GM23338 (cell line): ENCODE measurements at regions not wholly inside any gene's neighbourhood (a gene's known extent, or its start where the extent isn't known, plus 50 kb on each side); places are given as distances from the start of the nearest gene placed in this dataset.

Experiments
- ATAC-seq: fragments of 200-7000 bp; cut with Tn5 transposase; 3 replicates; pipeline ENCODE4 v1.9.1; 2020
- DNase-seq: peaks from one replicate; pipeline ENCODE4 v3.0.0-alpha.2; 2015; ENCODE audit warnings: low spot score
- H2AFZ ChIP-seq: fragments of 200-600 bp; sonication (generic); 2 replicates; pipeline ENCODE4 v1.8.0; 2016; ENCODE audit warnings: antibody characterized with exemption, mild to moderate bottlenecking, moderate library complexity
- H3F3A ChIP-seq: fragments of 200-600 bp; sonication (generic); replicated peaks from 2 replicates; pipeline ENCODE4 v1.8.0; 2017; ENCODE audit warnings: antibody characterized with exemption, mixed run types, low read depth
- H3K27ac ChIP-seq: fragments of 200-600 bp; sonication (generic); 2 replicates; pipeline ENCODE4 v1.6.1; 2016; ENCODE audit warnings: low read depth
- H3K27me3 ChIP-seq: fragments of 200-600 bp; sonication (generic); 2 replicates; pipeline ENCODE4 v1.8.0; 2016; ENCODE audit warnings: mild to moderate bottlenecking, mixed run types, moderate library complexity; ENCODE audit not compliant: insufficient read depth
- H3K36me3 ChIP-seq: fragments of 200-600 bp; sonication (generic); 2 replicates; pipeline ENCODE4 v1.8.0; 2016; ENCODE audit warnings: mild to moderate bottlenecking; ENCODE audit not compliant: insufficient read depth
- H3K4me1 ChIP-seq: fragments of 200-600 bp; sonication (generic); 2 replicates; pipeline ENCODE4 v1.8.0; 2016; ENCODE audit warnings: mild to moderate bottlenecking, moderate library complexity; ENCODE audit not compliant: insufficient read depth
- H3K4me2 ChIP-seq: fragments of 200-600 bp; sonication (generic); 2 replicates; pipeline ENCODE4 v1.7.1; 2017; ENCODE audit warnings: mixed run types
- H3K4me3 ChIP-seq: fragments of 200-600 bp; sonication (generic); 2 replicates; pipeline ENCODE4 v1.6.1; 2016; ENCODE audit warnings: mixed run types
- H3K79me2 ChIP-seq: fragments of 200-600 bp; sonication (generic); replicated peaks from 2 replicates; pipeline ENCODE4 v1.8.0; 2017; ENCODE audit warnings: mild to moderate bottlenecking; ENCODE audit not compliant: insufficient read depth
- H3K9me2 ChIP-seq: fragments of 200-600 bp; sonication (generic); 2 replicates; pipeline ENCODE4 v1.8.0; 2017; ENCODE audit not compliant: insufficient read depth
- H4K20me1 ChIP-seq: fragments of 200-600 bp; sonication (generic); replicated peaks from 2 replicates; pipeline ENCODE4 v1.8.0; 2017; ENCODE audit warnings: mild to moderate bottlenecking; ENCODE audit not compliant: insufficient read depth
- H3K27ac Mint-ChIP-seq: 2 replicates; pipeline ENCODE4 v1.8.0; 2020; ENCODE audit warnings: inconsistent platforms, mild to moderate bottlenecking, moderate library complexity, mixed read lengths
- H3K27me3 Mint-ChIP-seq: 3 replicates; pipeline ENCODE4 v1.8.0; 2022; ENCODE audit warnings: low read depth, mild to moderate bottlenecking, moderate library complexity, mixed read lengths, inconsistent platforms; ENCODE audit not compliant: insufficient read depth, poor library complexity
- H3K36me3 Mint-ChIP-seq: 3 replicates; pipeline ENCODE4 v1.8.0; 2021; ENCODE audit warnings: low read depth, mild to moderate bottlenecking, inconsistent platforms, moderate library complexity, mixed read lengths
- H3K4me1 Mint-ChIP-seq: 3 replicates; pipeline ENCODE4 v1.8.0; 2020; ENCODE audit warnings: mild to moderate bottlenecking, inconsistent platforms, mixed read lengths
- H3K4me3 Mint-ChIP-seq: 3 replicates; pipeline ENCODE4 v1.8.0; 2021; ENCODE audit warnings: moderate library complexity, mild to moderate bottlenecking, inconsistent platforms, mixed read lengths
- H3K9me3 Mint-ChIP-seq: 3 replicates; pipeline ENCODE4 v1.8.0; 2020; ENCODE audit warnings: moderate library complexity, mild to moderate bottlenecking, inconsistent platforms, mixed read lengths
- CREB1 ChIP-seq: fragments of 250-450 bp; sonication (Bioruptor Pico); IDR thresholded peaks from 2 replicates; pipeline ENCODE4 v1.5.0; 2020; ENCODE audit warnings: low read depth, mild to moderate bottlenecking, moderate library complexity
- EZH2 ChIP-seq: fragments of 200-600 bp; sonication (generic); IDR thresholded peaks from one replicate; pipeline ENCODE4 v1.8.0; 2017; ENCODE audit warnings: antibody characterized with exemption, mild to moderate bottlenecking, low read depth; ENCODE audit not compliant: unreplicated experiment
- EZH2phosphoT487 ChIP-seq: fragments of 200-600 bp; sonication (generic); IDR thresholded peaks from one replicate; pipeline ENCODE4 v1.8.1; 2018; ENCODE audit warnings: antibody characterized with exemption; ENCODE audit not compliant: unreplicated experiment
- JUNB ChIP-seq: IDR thresholded peaks from one replicate; pipeline ENCODE4 v1.6.1; 2016; ENCODE audit warnings: antibody characterized with exemption; ENCODE audit not compliant: unreplicated experiment
- NANOG ChIP-seq: IDR thresholded peaks from 2 replicates; pipeline ENCODE4 v1.6.1; 2016; ENCODE audit warnings: antibody characterized with exemption, borderline replicate concordance
- POLR2AphosphoS5 ChIP-seq: IDR thresholded peaks from 2 replicates; pipeline ENCODE4 v1.6.1; 2016; ENCODE audit warnings: antibody characterized with exemption, low read depth
- STAT1 ChIP-seq: IDR thresholded peaks from one replicate; pipeline ENCODE4 v1.6.1; 2016; ENCODE audit warnings: antibody characterized with exemption; ENCODE audit not compliant: unreplicated experiment
- ZNF114 ChIP-seq: fragments of 250-450 bp; sonication (Bioruptor Pico); IDR thresholded peaks from 2 replicates; pipeline ENCODE4 v1.5.0; 2020; ENCODE audit warnings: mild to moderate bottlenecking, moderate library complexity
- ZNF331 ChIP-seq: fragments of 250-450 bp; sonication (Bioruptor Pico); IDR thresholded peaks from 2 replicates; pipeline ENCODE4 v1.5.0; 2020; ENCODE audit warnings: low read depth, mild to moderate bottlenecking, moderate library complexity
- TF ChIP-seq, protein P1 (sequence below): fragments of 250-450 bp; sonication (Bioruptor Pico); IDR thresholded peaks from 2 replicates; pipeline ENCODE4 v1.5.0; 2020; ENCODE audit warnings: mild to moderate bottlenecking, moderate library complexity
- TF ChIP-seq, protein P2 (sequence below): IDR thresholded peaks from one replicate; pipeline ENCODE4 v1.6.1; 2018; ENCODE audit warnings: antibody characterized with exemption; ENCODE audit not compliant: unreplicated experiment

DNA sequence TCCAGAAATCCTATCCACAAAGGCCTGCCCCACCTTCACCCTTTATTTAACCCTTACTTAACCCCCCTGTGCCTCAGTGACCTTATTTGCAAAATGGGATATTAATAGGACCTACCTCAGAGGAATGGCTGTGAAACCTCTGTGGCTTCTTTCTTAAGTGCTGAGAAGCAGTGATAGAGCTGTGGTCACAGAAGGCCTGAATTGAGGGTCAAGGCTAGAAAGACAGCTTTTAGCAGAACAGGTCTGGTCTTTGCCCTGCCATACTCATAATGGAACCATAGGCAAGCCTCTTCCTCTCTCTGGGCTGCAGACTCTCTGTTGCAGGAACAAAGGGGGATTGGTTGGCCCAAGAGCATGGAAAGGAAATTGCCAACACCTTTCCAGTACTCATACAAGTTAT, 63.5 kb upstream of the MAMLD1 start (continued):
- TF ChIP-seq, protein P1, sequence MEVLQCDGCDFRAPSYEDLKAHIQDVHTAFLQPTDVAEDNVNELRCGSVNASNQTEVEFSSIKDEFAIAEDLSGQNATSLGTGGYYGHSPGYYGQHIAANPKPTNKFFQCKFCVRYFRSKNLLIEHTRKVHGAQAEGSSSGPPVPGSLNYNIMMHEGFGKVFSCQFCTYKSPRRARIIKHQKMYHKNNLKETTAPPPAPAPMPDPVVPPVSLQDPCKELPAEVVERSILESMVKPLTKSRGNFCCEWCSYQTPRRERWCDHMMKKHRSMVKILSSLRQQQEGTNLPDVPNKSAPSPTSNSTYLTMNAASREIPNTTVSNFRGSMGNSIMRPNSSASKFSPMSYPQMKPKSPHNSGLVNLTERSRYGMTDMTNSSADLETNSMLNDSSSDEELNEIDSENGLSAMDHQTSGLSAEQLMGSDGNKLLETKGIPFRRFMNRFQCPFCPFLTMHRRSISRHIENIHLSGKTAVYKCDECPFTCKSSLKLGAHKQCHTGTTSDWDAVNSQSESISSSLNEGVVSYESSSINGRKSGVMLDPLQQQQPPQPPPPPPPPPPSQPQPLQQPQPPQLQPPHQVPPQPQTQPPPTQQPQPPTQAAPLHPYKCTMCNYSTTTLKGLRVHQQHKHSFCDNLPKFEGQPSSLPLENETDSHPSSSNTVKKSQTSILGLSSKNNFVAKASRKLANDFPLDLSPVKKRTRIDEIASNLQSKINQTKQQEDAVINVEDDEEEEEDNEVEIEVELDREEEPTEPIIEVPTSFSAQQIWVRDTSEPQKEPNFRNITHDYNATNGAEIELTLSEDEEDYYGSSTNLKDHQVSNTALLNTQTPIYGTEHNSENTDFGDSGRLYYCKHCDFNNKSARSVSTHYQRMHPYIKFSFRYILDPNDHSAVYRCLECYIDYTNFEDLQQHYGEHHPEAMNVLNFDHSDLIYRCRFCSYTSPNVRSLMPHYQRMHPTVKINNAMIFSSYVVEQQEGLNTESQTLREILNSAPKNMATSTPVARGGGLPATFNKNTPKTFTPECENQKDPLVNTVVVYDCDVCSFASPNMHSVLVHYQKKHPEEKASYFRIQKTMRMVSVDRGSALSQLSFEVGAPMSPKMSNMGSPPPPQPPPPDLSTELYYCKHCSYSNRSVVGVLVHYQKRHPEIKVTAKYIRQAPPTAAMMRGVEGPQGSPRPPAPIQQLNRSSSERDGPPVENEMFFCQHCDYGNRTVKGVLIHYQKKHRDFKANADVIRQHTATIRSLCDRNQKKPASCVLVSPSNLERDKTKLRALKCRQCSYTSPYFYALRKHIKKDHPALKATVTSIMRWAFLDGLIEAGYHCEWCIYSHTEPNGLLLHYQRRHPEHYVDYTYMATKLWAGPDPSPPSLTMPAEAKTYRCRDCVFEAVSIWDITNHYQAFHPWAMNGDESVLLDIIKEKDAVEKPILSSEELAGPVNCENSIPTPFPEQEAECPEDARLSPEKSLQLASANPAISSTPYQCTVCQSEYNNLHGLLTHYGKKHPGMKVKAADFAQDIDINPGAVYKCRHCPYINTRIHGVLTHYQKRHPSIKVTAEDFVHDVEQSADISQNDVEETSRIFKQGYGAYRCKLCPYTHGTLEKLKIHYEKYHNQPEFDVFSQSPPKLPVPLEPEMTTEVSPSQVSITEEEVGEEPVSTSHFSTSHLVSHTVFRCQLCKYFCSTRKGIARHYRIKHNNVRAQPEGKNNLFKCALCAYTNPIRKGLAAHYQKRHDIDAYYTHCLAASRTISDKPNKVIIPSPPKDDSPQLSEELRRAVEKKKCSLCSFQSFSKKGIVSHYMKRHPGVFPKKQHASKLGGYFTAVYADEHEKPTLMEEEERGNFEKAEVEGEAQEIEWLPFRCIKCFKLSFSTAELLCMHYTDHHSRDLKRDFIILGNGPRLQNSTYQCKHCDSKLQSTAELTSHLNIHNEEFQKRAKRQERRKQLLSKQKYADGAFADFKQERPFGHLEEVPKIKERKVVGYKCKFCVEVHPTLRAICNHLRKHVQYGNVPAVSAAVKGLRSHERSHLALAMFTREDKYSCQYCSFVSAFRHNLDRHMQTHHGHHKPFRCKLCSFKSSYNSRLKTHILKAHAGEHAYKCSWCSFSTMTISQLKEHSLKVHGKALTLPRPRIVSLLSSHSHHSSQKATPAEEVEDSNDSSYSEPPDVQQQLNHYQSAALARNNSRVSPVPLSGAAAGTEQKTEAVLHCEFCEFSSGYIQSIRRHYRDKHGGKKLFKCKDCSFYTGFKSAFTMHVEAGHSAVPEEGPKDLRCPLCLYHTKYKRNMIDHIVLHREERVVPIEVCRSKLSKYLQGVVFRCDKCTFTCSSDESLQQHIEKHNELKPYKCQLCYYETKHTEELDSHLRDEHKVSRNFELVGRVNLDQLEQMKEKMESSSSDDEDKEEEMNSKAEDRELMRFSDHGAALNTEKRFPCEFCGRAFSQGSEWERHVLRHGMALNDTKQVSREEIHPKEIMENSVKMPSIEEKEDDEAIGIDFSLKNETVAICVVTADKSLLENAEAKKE (CRISPR knock-in tag): no peak
- TF ChIP-seq STAT1 (no peak), CREB1 (CRISPR knock-in tag) (no peak)

- Histone ChIP-seq H3F3A (no peaks in the 10 kb centered on the region), H3K4me2 (no peak overlapping the region), H3K9me2 (no peaks in the 10 kb centered on the region), H3K79me2 (no peaks in the 10 kb centered on the region), H3K4me1 (no peaks in the 10 kb centered on the region), H3K4me3 (no peak overlapping the region), H3K27me3 (no peaks in the 10 kb centered on the region), H3K36me3 (no peaks in the 10 kb centered on the region), H3K27ac (no peak overlapping the region), H4K20me1 (no peaks in the 10 kb centered on the region), H2AFZ (no peak overlapping the region)
- Mint-ChIP-seq H3K4me1 (peaks cover under 1% of the 10 kb centered on the region; the same call in 1 of the 3 replicates), H3K27me3 (no peaks in the 10 kb centered on the region), H3K9me3 (no peaks in the 10 kb centered on the region), H3K36me3 (no peaks in the 10 kb centered on the region), H3K4me3 (no peak overlapping the region), H3K27ac (no peak overlapping the region)
- no peak for DNase-seq
- no peak for ATAC-seq
- TF ChIP-seq ZNF114 (CRISPR knock-in tag) (no peak), POLR2AphosphoS5 (no peak), STAT1 (no peak), NANOG (no peak), EZH2 (no peak), ZNF331 (no peak), JUNB (no peak), EZH2phosphoT487 (no peak)
- TF ChIP-seq, protein P2, sequence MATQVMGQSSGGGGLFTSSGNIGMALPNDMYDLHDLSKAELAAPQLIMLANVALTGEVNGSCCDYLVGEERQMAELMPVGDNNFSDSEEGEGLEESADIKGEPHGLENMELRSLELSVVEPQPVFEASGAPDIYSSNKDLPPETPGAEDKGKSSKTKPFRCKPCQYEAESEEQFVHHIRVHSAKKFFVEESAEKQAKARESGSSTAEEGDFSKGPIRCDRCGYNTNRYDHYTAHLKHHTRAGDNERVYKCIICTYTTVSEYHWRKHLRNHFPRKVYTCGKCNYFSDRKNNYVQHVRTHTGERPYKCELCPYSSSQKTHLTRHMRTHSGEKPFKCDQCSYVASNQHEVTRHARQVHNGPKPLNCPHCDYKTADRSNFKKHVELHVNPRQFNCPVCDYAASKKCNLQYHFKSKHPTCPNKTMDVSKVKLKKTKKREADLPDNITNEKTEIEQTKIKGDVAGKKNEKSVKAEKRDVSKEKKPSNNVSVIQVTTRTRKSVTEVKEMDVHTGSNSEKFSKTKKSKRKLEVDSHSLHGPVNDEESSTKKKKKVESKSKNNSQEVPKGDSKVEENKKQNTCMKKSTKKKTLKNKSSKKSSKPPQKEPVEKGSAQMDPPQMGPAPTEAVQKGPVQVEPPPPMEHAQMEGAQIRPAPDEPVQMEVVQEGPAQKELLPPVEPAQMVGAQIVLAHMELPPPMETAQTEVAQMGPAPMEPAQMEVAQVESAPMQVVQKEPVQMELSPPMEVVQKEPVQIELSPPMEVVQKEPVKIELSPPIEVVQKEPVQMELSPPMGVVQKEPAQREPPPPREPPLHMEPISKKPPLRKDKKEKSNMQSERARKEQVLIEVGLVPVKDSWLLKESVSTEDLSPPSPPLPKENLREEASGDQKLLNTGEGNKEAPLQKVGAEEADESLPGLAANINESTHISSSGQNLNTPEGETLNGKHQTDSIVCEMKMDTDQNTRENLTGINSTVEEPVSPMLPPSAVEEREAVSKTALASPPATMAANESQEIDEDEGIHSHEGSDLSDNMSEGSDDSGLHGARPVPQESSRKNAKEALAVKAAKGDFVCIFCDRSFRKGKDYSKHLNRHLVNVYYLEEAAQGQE: no peak
Measured at GRCh38 chrX:150303386-150304097, 59.6 kb upstream of the MAMLD1 start.
